CD4-positive, CD25-positive, alpha-beta regulatory T cell (primary cell): ENCODE measurements at regions not wholly inside any gene's neighbourhood (a gene's known extent, or its start where the extent isn't known, plus 50 kb on each side); places are given as distances from the start of the nearest gene placed in this dataset.

Source experiments
- ATAC-seq, 2 donors: fragments of 150-1000 bp; cut with Tn5 transposase; one replicate each; pipeline ENCODE4 v1.10.0; 2021; ENCODE audit warnings: low read depth in 2 of 2, moderate number of reproducible peaks in 2 of 2, moderate library complexity in 1 of 2
- DNase-seq, 3 donors: peaks; one replicate each; pipeline versions ENCODE4 v3.0.0 to v3.0.0-alpha.2; 2012 to 2022; ENCODE audit warnings: mixed read lengths in 1 of 3
- H3K27ac ChIP-seq: one replicate; pipeline ENCODE4 v1.7.0; 2013; ENCODE audit warnings: mild to moderate bottlenecking, low read length; ENCODE audit not compliant: insufficient read depth, poor library complexity, severe bottlenecking
- H3K27me3 ChIP-seq: one replicate; pipeline ENCODE4 v1.7.0; 2013; ENCODE audit warnings: low read length; ENCODE audit not compliant: control insufficient read depth, insufficient read depth
- H3K36me3 ChIP-seq: one replicate; pipeline ENCODE4 v1.7.0; 2013; ENCODE audit warnings: mild to moderate bottlenecking, low read length, moderate library complexity; ENCODE audit not compliant: control insufficient read depth, insufficient read depth
- H3K4me1 ChIP-seq: 2 replicates; pipeline ENCODE4 v1.7.0; 2013; ENCODE audit warnings: mild to moderate bottlenecking, low read length; ENCODE audit not compliant: insufficient read depth, control insufficient read depth, poor library complexity, severe bottlenecking
- H3K4me3 ChIP-seq: one replicate; pipeline ENCODE4 v1.7.0; 2013; ENCODE audit warnings: low read depth, mild to moderate bottlenecking, low read length, moderate library complexity
- H3K9me3 ChIP-seq, 2 experiments: 1 replicate in 1 of 2; 2 replicates in 1 of 2; pipeline ENCODE4 v1.7.0; 2013; ENCODE audit warnings: low read length in 2 of 2, mild to moderate bottlenecking in 1 of 2, moderate library complexity in 1 of 2; ENCODE audit not compliant: control insufficient read depth in 2 of 2
- H3K27ac Mint-ChIP-seq, 3 donors: one replicate each; pipeline ENCODE4 v1.8.0; 2020 to 2022; ENCODE audit warnings: mild to moderate bottlenecking in 3 of 3, mixed read lengths in 3 of 3, moderate library complexity in 2 of 3
- H3K27me3 Mint-ChIP-seq: one replicate; pipeline ENCODE4 v1.8.0; 2022; ENCODE audit warnings: mild to moderate bottlenecking, mixed read lengths
- H3K36me3 Mint-ChIP-seq: one replicate; pipeline ENCODE4 v1.8.0; 2020; ENCODE audit warnings: mixed read lengths
- H3K4me1 Mint-ChIP-seq, 4 donors: one replicate each; pipeline ENCODE4 v1.8.0; 2020 to 2022; ENCODE audit warnings: mixed read lengths in 4 of 4, mild to moderate bottlenecking in 1 of 4
- H3K4me3 Mint-ChIP-seq, 4 donors: one replicate each; pipeline ENCODE4 v1.8.0; 2020 to 2022; ENCODE audit warnings: mild to moderate bottlenecking in 4 of 4, mixed read lengths in 4 of 4, moderate library complexity in 3 of 4
- H3K9me3 Mint-ChIP-seq, 7 donors: one replicate each; pipeline ENCODE4 v1.8.0; 2020 to 2022; ENCODE audit warnings: mixed read lengths in 7 of 7, mild to moderate bottlenecking in 3 of 7, moderate library complexity in 2 of 7

- Histone ChIP-seq H3K27me3 (peaks cover 5% of the 10 kb centered on the region), H3K27ac (no peak overlapping the region), H3K4me3 (no peak overlapping the region), H3K36me3 (no peaks in the 10 kb centered on the region), H3K9me3 (no peaks in the 10 kb centered on the region), H3K4me1 (no peaks in the 10 kb centered on the region)
- no peaks in the 10 kb centered on the region for H3K36me3 Mint-ChIP-seq
- no peak for ATAC-seq
- H3K27me3 Mint-ChIP-seq, result peaks cover 13% of the 10 kb centered on the region
- no peak for DNase-seq
- no peak overlapping the region for H3K4me3 Mint-ChIP-seq
- peaks cover 0 to 2% (median 0%) of the 10 kb centered on the region in 7 donors for H3K9me3 Mint-ChIP-seq
- no peak overlapping the region for H3K27ac Mint-ChIP-seq
- H3K4me1 Mint-ChIP-seq, result peaks cover 0 to 11% (median 5%) of the 10 kb centered on the region in 4 donors
Observed at GRCh38 chr13:44307844-44308243, 65.8 kb upstream of the SERP2 start.

- Histone ChIP-seq H3K4me3 (no peak overlapping the region), H3K36me3 (no peaks in the 10 kb centered on the region), H3K27me3 (peaks cover 5% of the 10 kb centered on the region), H3K9me3 (no peaks in the 10 kb centered on the region), H3K27ac (no peak overlapping the region), H3K4me1 (no peaks in the 10 kb centered on the region)
- Mint-ChIP-seq H3K36me3 (no peaks in the 10 kb centered on the region), H3K4me3 (no peak overlapping the region), H3K27ac (peak overlapping the region in 1 of 3 donors; percentile 31), H3K4me1 (peaks cover 0 to 11% (median 5%) of the 10 kb centered on the region in 4 donors), H3K27me3 (peaks cover 15% of the 10 kb centered on the region), H3K9me3 (peaks cover 0 to 2% (median 0%) of the 10 kb centered on the region in 7 donors)
- DNase-seq, result no peak
- no peak for ATAC-seq
Observed at GRCh38 chr13:44308352-44308751, 65.3 kb upstream of the SERP2 start.

- DNase-seq, result no peak
- Mint-ChIP-seq H3K36me3 (no peaks in the 10 kb centered on the region), H3K27me3 (peaks cover 20% of the 10 kb centered on the region), H3K4me1 (peaks cover 0 to 9% (median 4%) of the 10 kb centered on the region in 4 donors), H3K27ac (no peak overlapping the region), H3K4me3 (no peak overlapping the region), H3K9me3 (peaks cover 0 to 2% (median 0%) of the 10 kb centered on the region in 7 donors)
- Histone ChIP-seq H3K27ac (no peak overlapping the region), H3K4me1 (no peaks in the 10 kb centered on the region), H3K36me3 (no peaks in the 10 kb centered on the region), H3K27me3 (peaks cover 8% of the 10 kb centered on the region), H3K4me3 (no peak overlapping the region), H3K9me3 (no peaks in the 10 kb centered on the region)
- no peak for ATAC-seq
Observed at GRCh38 chr13:44309794-44310757, 63.5 kb upstream of the SERP2 start.

- Mint-ChIP-seq H3K4me1 (peaks cover 0 to 4% (median 1%) of the 10 kb centered on the region in 4 donors), H3K27me3 (peaks cover 22% of the 10 kb centered on the region), H3K4me3 (no peak overlapping the region), H3K36me3 (no peaks in the 10 kb centered on the region), H3K9me3 (peaks cover 0 to 1% (median 0%) of the 10 kb centered on the region in 7 donors), H3K27ac (no peak overlapping the region)
- no peaks in the 10 kb centered on the region for H3K4me1 ChIP-seq
- H3K36me3 ChIP-seq, result no peaks in the 10 kb centered on the region
- DNase-seq (no peak), ATAC-seq (no peak)
- no peaks in the 10 kb centered on the region for H3K9me3 ChIP-seq
- H3K27ac ChIP-seq, result no peak overlapping the region
- H3K27me3 ChIP-seq, result peaks cover 7% of the 10 kb centered on the region
- no peak overlapping the region for H3K4me3 ChIP-seq
Observed at GRCh38 chr13:44311011-44311780, 62.4 kb upstream of the SERP2 start.

- Mint-ChIP-seq H3K27ac (no peak overlapping the region), H3K9me3 (peaks cover 0 to 2% (median 0%) of the 10 kb centered on the region in 7 donors), H3K27me3 (peaks cover 24% of the 10 kb centered on the region), H3K36me3 (no peaks in the 10 kb centered on the region), H3K4me3 (no peak overlapping the region), H3K4me1 (no peaks in the 10 kb centered on the region)
- no peak overlapping the region for H3K27ac ChIP-seq
- no peaks in the 10 kb centered on the region for H3K9me3 ChIP-seq
- no peaks in the 10 kb centered on the region for H3K4me1 ChIP-seq
- H3K36me3 ChIP-seq, result no peaks in the 10 kb centered on the region
- no peak for DNase-seq
- ATAC-seq, result no peak
- no peak overlapping the region for H3K4me3 ChIP-seq
- H3K27me3 ChIP-seq, result peaks cover 7% of the 10 kb centered on the region
Observed at GRCh38 chr13:44312131-44312530, 61.5 kb upstream of the SERP2 start.

GRCh38 chr13:44312834-44313551 lies 60.6 kb upstream of the SERP2 start:
- H3K36me3 ChIP-seq, result no peaks in the 10 kb centered on the region
- Mint-ChIP-seq H3K9me3 (peaks cover 0 to 2% (median 0%) of the 10 kb centered on the region in 7 donors), H3K4me3 (no peak overlapping the region), H3K27me3 (peaks cover 22% of the 10 kb centered on the region), H3K4me1 (no peaks in the 10 kb centered on the region), H3K27ac (no peak overlapping the region), H3K36me3 (no peaks in the 10 kb centered on the region)
- H3K27me3 ChIP-seq, result peaks cover 7% of the 10 kb centered on the region
- H3K4me3 ChIP-seq, result no peak overlapping the region
- H3K4me1 ChIP-seq, result no peaks in the 10 kb centered on the region
- H3K9me3 ChIP-seq, result no peaks in the 10 kb centered on the region
- H3K27ac ChIP-seq, result no peak overlapping the region
- no peak for DNase-seq
- ATAC-seq, result no peak

- H3K27ac ChIP-seq, result no peak overlapping the region
- DNase-seq (no peak), ATAC-seq (no peak)
- H3K9me3 Mint-ChIP-seq, result peaks cover 0 to 2% (median 0%) of the 10 kb centered on the region in 7 donors
- H3K36me3 ChIP-seq, result no peaks in the 10 kb centered on the region
- no peak overlapping the region for H3K4me3 ChIP-seq
- no peaks in the 10 kb centered on the region for H3K9me3 ChIP-seq
- H3K27ac Mint-ChIP-seq, result no peak overlapping the region
- H3K4me3 Mint-ChIP-seq, result no peak overlapping the region
- no peaks in the 10 kb centered on the region for H3K36me3 Mint-ChIP-seq
- peaks cover 7% of the 10 kb centered on the region for H3K27me3 ChIP-seq
- no peaks in the 10 kb centered on the region for H3K4me1 Mint-ChIP-seq
- no peaks in the 10 kb centered on the region for H3K4me1 ChIP-seq
- H3K27me3 Mint-ChIP-seq, result peaks cover 22% of the 10 kb centered on the region
Observed at GRCh38 chr13:44313674-44314073, 60.0 kb upstream of the SERP2 start.
